Endometrium (tissue), 2 donors: ENCODE measurements at regions not wholly inside any gene's neighbourhood (a gene's known extent, or its start where the extent isn't known, plus 50 kb on each side); places are given as distances from the start of the nearest gene placed in this dataset.

Source experiments
- FAIRE-seq: peaks from 2 replicates; lab custom pipeline; 2012; peaks lifted over from hg19 to GRCh38; lab: Jason Lieb, UNC
- donor health status: control.
- donor health status: control.

DNA sequence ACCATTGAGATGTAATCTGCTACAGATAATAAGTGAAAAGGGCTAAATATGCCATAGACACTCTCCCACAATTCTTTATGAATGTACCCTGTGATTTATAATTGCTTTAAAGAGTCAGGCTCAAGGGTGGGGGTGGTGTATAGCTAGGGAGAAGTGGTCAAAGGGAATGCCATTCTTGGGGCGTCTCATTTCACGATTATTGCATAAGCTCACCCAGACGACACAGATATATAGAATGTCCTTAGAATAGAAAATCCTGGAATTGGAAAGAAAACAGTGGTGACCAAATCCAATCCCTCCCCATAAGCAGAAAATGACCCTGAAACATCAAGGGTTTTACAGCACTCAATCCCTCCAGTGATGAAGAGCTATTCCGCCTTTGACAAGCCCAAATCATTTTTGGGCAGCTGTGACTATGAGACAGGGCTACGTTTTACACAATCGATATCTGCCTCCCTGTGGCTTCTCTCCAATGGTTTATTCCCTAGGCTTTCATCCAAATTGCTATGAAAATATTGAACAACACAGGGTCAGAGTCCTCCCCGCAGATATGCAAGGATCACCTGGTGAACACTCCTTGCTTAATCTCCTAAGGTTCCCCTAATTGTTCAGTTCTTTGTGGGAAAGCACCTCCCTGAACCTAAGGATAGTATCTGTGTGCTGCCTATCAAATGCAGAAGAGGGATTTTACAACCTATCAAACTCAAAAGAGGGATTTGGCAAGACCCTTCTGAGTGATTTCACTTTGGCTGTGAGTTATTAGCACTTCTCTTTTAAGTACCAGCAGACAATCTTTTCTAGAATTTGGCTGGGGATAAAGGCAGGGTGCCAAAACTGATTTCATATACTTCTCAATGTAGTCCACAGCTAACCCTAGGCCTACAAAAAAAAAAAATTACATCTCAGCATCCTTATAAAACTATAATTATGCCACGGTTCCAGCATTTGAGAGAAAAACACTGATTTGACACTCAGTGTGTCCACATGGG is 144.9 kb upstream of the CDH6 start:
- no peak for FAIRE-seq

DNA sequence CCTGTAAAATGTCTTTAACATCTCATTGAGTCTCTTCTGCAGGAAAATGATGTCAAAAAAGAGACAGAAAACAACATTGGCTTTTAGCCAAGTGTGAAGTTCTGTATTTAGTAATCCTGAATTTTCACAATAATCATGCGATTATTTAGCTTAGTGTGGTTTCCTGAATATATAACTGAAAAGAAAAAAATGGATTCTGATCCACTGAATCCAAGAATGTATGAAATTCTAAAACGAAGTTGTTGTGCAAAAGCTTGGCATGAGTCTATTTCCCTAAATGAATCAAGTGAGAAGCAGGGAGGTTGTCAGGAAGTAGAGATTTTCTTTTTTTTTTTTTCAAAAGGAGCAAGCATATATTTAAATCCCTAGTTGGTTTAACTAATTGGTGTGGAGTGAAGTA is 145.9 kb upstream of the CDH6 start:
- no peak for FAIRE-seq

DNA sequence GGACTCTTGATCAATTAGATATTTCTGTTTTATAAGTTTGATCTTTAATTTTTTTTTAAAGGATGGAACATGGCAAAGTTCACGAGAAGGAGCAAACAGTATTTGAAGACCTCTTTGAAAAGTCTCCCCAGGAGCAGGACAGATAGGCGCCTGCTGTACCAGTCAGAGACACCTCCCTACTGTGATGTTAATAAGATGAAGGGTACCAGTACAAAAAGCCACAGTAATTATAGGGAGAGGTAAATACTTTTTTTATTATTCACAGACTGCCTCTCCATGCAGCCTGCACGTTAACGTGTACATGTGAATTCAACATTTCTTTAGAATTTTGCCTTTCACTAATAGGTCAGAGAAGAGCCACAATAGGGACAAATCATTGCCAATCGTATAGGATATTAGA is 146.5 kb upstream of the CDH6 start:
- no peak for FAIRE-seq

DNA sequence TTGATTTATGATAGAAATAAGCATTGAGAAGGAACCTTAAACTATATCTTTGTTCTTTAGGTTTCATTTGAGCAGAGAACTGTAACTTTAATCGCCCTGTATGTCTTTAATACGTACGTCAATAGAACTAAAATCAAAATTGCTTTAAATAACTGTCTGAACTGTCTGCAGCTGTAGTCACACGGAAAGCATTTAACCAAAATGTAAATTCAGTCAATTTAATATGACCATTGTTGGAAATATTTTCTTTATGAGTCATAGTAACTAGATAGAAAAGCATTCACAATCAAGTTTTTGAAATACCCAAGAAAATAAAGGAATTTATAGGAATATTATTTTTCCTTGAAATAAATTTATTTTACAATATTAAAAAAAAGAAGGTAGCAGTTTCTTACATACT is 157.1 kb upstream of the CDH6 start:
- peak; percentile 63 for FAIRE-seq

DNA sequence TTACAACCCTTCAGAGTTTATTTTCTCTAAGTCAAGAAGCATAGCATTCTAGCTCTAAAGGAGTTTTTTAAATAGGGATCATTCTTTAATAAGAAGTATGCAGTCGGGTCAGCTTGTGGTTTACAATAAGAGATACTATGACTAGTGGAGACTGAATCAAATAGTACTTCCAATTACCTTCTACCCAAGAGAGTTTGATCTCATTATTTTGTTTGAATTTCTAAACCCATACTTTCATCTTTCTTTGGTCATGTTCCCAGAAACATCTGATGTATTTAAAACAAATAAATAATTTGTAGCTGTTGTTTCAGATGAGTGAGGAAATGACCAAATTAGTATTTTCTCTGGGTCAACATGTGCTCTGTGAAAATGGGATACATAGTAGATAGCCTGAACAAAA is 160.2 kb upstream of the CDH6 start:
- FAIRE-seq = peak; percentile 96

DNA sequence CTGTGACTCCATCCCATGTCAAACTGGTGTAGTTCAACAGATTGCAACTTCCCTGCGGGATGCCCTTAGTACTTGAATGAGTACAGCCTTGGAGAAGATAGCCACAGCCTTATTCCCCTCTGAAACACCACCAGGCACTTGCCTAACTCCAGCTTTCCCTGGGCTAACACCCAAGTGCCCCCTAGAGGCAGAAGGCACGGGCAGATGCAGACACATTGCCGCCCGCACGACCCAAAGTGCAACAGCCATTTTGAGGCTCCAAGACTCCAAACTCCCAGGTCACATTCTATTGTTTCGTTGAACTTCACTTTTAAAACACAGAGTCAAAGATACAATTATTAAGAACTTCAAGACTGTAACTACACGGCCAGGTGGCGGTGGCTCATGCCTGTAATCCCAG is 163.6 kb upstream of the CDH6 start:
- FAIRE-seq = no peak

DNA sequence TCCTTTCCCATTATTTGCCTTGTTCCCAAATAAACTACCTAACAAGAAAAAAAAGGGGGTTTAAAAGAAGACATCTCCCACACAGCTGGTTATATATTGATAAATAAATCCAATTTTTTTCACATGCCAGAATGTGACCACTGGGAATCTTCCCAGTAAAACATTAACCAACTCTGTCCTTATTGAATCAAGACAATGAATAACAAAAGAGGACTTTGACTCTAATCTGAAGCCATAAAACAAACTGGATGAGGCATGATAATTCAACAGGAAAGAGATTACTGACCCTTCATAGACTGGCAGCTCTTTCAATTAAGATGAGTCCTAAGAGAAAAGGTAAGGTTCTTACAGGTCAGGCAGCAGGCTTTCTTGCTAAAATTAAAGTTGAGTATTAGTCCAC is 165.8 kb upstream of the CDH6 start:
- FAIRE-seq = no peak

DNA sequence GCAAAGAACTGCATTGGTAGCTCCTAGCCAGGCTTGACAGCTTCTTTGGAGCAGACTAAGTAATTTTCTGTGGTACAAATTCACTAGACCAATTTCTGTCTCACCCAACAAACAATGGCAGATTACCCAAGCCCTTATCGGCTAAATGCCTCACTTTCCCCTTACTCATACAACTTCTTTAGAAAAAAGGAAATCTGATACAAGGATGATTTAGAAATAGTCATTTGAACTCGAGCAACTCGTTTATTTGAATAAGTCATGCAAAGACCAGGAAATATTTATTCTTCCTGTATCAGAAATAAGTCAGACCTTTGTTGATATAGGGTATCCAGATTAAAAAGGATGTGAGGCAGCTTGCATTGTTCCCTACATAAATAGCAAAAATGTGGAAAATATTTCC is 170.4 kb upstream of the CDH6 start:
- FAIRE-seq = no peak

DNA sequence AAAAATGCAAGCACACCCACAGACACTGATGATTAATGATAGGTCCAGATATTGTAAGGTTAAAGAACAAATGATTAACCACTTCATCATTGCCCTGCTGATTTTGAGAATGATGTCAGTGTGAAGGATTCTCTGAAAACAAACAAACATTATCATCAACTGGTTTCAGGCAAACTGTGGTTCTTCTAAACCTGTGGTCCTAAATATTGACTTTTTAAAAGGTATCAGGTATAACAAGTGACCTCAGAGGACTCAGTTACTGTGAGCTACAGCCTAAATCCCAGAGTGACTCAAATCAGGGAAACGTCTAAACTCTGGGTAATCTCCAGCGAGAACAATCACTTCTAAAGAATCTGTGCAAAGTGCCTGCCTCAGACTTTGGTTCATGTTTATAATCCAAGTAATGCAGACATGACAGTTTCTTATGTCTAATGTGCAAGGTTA is 172.3 kb upstream of the CDH6 start:
- FAIRE-seq = no peak

DNA sequence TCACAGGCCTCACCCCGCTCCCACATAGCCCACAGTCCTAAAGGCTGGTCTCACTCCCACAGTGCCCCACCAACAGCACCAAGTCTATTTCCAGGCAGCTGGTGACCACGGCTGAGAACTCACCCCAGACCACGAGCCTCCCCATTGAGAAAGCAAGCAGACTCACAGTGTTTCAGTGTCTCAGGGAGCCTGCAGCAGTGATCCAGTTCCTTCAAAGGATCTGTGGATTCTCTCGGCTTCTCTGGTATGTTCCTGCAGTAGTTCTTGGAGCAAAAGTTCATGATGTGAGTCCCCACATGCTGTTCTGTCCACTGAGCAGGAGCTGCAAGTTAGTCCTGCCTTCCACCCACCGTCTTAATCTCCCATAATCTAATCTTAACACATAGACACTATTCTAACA is 185.3 kb upstream of the CDH6 start:
- FAIRE-seq = no peak

DNA sequence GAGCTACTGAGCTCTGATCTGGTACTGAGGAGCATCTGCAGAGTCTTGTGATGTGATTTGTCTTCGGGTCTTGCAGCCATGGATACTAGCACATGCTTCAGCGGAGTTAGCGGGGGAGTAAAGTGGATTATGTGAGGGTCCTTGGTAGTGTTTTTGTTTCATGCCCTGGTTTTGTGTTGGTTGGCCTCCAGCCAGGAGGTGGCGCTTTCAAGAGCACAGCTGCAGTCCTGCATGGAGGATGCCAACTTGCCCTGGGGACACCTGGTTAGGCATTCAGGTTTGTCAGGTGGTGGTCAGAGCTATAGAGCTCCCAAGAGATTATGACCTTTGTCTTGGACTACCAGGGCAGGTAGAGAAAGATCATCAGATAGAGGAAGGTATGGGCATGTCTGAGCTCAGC is 185.8 kb upstream of the CDH6 start:
- no peak for FAIRE-seq

DNA sequence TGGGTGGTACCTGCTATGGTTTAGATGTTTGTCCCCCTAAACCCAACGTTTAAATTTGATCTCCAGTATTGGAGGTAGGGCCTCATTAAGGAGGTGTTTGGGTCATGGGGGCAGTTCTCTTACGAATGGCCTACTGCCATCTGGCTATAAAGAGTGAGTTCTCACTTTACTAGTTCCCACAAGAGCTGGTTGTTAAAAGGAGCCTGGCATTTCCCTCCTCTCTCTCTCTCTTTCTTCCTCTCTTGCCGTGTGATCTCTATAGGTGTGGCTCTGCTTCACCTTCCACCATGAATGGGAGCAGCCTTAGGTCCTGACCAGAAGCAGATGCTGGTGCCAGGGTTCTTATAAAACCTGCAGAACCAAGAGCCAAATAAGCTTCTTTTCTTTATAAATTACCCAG is 193.2 kb upstream of the CDH6 start:
- no peak for FAIRE-seq

DNA sequence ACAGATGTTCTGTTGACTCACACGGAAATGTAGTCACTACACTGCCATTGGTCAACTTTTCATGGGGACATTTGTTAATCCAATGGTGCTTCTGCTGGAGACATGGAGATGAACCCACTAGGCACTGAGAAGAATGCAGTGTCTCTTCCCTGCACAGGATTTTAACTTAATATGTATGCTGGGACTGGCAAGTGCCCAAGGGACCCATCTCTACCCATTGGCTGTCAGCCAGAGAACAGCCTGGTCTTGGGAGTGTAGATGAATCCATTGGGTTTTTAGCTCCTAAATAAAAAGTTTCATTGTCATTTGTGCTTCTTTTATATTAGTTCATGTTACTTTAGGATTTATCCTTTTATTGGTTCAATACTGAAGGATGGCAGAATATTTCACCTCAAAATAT is 195.8 kb upstream of the CDH6 start:
- no peak for FAIRE-seq

DNA sequence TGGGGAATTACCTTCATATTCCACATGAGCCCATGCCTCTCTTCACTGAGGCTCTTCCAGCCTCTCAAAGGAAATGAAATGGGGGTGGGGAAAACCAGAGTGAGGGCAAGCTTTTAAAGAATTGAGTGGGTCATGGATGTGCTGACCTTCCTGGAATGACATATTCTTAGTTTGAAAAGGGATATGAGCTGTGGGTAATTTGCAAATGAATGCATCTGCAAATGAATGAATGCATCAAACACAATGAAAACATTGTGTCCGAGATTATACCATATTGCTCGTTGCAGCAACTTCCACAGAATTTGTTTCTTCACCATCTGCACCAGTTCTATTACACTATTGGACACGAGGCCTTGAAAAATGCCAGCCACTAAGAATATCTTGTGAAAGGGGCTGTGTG is 198.6 kb upstream of the CDH6 start:
- no peak for FAIRE-seq

DNA sequence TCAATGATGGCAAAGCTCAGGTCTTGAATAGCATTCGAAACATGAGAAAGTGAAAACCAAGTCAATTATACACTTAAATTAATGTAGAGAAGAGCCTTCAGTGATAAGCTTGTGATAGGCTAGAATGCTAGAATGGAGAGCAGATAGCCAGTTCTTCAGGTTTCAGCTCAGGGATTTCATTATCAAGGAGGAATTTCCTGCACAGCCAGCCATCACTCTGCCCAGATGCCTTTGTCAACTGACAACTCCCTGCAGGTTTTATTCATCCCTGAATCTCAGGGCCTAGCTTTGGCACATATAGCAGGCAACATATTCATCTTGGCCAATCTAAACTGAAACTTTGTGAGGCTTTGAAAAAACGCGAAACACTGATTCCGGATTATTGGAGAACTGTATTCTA is 199.3 kb upstream of the CDH6 start:
- no peak for FAIRE-seq

DNA sequence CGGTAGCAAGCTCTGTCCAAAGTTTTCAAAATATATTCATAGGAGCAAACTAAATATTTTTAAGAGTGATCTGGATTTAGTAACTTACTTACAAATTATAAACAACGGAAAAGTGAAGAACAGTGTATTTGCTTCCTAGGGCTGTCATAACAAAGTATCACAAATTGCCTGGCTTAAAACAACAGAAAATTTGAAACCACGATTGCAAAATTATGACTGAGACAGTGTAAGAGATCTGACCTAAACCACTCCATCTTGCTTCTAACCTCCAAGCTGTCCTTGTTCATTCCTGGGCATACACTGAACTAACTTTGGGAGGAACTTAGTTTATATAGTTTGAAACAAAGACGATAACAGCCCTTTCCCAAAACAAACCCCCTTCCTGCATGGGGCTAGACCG is 202.0 kb upstream of the CDH6 start:
- FAIRE-seq = no peak

DNA sequence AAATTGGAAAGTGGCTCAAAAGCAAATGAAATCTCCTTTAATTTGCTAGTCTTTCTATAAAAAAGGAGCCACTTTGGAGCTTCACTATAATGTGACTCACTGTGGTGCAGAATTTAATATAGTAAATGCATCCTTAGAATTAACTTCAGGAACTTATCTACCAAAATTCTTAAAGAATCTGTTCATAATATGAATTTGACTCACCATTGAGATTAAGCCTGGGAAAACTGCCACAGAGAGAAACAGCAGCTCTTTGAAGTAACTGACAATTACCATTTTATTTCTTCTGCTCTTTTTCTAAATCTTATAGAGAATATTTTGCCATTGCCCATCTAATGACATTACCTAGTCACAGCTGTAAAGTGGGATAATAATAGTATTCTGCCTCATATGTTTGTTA is 211.9 kb upstream of the CDH6 start:
- FAIRE-seq = no peak

DNA sequence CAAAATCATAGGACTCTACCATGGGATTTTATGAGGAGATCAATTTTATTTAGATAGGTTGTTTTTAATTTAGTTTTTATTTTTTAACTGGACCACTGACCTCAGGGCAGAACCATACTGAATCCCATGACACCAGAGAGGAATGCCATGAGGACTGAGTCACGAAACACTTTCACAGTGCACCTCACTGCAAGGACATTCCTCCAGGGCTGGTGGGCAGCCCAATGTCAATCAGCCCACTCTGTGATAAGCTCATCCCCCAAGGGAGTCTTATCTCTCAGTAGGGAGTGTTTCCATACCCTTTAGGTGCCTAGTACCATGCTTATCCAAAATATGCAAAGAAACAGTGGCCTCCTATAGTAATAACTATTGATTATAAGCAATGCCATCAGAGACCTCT is 224.5 kb upstream of the CDH6 start:
- no peak for FAIRE-seq

DNA sequence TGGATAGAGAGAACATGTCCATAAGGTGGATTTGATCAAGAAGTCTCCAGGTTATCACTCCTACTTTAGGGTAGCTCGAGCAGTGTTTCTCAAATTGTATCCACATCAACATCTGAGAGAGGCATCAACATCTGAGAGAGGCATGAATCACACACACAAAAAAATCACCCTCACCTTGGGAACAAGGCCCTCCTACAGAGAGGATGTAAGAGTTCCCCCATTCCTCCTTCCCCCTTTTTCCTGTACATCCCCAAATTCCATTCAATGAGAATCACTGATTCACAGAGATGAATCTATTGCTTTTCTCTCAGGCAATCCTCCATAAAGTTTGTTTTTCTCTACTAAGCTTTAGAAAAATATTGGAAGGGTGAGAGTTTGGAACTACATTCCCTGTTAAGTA is 233.4 kb upstream of the CDH6 start:
- no peak for FAIRE-seq

DNA sequence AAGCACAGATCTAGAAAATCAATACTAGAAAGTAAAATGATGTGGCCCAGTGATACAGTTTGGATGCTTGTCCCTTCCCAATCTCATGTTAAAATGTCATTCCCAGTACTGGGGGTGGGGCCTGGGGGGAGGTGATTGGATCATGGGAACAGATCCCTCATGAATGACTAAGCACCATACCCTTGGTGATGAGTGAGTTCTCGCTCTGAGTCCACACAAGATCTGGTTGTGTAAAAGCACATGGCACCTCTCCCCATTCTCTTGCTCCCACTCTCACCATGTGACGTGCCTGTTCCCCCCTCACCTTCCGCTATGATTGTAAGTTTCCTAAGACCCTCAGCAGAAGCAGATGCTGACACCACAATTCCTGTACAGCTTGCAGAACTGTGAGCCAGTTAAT is 234.2 kb upstream of the CDH6 start:
- FAIRE-seq = no peak

DNA sequence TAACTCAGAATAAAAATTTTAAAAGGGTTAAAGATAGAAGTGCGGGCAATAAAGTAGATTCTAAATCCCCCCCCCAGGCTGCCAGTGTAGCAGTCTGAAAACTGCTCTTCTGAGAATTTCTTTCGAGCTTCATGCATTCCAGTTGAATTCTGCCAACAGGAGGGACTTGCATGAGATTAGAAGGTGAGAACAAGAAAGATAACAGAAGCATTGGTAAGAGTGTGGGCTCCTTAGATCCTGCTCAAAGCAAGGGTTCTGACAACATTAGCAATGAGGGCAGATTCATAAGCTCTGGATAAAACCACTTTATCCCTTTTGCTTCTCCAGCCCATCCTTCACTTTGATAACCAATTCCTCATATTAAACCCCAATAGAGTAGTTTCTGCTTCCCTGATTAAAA is 235.9 kb upstream of the CDH6 start:
- FAIRE-seq = no peak

DNA sequence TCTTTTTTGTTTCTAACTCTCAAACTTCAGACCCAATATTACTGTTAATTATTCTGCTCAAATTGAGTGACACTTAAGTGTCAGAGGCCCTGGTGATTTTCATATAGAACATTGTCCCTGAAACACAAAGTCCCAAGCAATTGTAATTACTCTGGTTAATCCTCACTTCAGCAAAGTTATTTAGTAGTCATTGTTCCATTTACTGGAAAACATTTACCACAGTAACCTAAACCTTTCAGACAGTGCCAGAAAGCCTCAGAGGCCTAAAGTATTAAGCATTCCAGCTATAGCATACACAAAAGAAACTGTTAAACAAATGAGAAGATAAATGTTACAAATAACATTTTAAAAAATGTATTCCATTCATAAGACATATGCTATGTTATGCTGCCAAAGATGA is 237.2 kb upstream of the CDH6 start:
- FAIRE-seq = no peak

DNA sequence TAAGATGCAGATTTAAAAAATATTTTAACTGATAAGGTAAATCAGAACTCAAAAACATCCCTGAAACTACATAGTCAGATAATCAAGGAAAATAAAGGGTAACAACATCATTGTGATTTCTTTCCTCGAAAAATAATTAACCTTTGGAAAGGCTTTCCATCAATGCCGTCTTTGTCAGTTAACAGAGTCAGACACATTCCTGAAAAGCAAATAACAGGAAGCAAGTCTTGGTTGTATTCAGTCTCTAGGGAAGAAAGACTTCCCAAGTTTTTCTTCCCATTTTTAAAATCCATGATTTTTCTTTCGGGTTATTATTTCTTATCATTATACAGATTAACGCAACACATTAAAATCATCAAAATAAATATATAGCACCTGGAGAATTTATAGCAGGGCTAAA is 256.4 kb upstream of the CDH6 start:
- FAIRE-seq = no peak

DNA sequence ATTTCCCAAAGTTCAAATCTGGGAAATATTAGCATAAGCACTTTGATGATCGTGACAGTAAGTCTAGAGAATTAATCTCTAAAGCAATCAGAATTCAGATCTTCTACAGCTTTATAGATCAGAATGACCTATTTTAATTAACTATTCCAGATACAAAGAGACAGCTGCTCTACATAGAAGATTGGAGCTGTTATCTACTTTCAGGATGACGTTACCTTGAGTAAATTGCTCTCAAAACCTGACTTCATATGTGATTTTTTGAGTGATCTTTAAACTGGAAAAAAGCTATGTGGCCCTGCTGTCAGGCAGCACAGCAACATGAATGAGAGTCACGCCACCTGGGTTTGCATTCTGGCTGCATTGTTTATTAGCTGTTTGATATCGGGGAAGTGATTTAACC is 259.9 kb upstream of the CDH6 start:
- FAIRE-seq = no peak
